Tibial nerve (tissue), 4 donors: ENCODE measurements at regions not wholly inside any gene's neighbourhood (a gene's known extent, or its start where the extent isn't known, plus 50 kb on each side); places are given as distances from the start of the nearest gene placed in this dataset.

ENCODE experiments used
- DNase-seq, 2 donors: peaks; one replicate each; pipeline ENCODE4 v3.0.0-alpha.2; 2019; ENCODE audit warnings: low spot score in 2 of 2
- H3K27ac ChIP-seq, 4 donors: fragments of 200-600 bp; sonication (generic) in 3 of 4; one replicate each; pipeline ENCODE4 v1.5.1; 2017 to 2019; ENCODE audit warnings: mild to moderate bottlenecking in 1 of 4
- H3K27me3 ChIP-seq, 2 donors: fragments of 200-600 bp; sonication (generic) in 1 of 2; one replicate each; pipeline versions ENCODE4 v1.5.1 to v1.6.0; 2017 to 2019
- H3K36me3 ChIP-seq, 3 donors: fragments of 200-600 bp; sonication (generic); one replicate each; pipeline ENCODE4 v1.5.1; 2018 to 2019
- H3K4me1 ChIP-seq, 4 donors: fragments of 200-600 bp; sonication (generic) in 3 of 4; one replicate each; pipeline ENCODE4 v1.5.1; 2017 to 2019
- H3K4me3 ChIP-seq, 4 donors: fragments of 200-600 bp; sonication (generic) in 3 of 4; one replicate each; pipeline ENCODE4 v1.5.1; 2017 to 2019; ENCODE audit warnings: mild to moderate bottlenecking in 1 of 4, moderate library complexity in 1 of 4
- H3K9me3 ChIP-seq, 4 donors: fragments of 200-600 bp; sonication (generic) in 3 of 4; one replicate each; pipeline ENCODE4 v1.5.1; 2017 to 2019
- CTCF ChIP-seq, 5 experiments: fragments of 200-600 bp in 3 of 5; fragments of 450-650 bp in 2 of 5; sonication (generic) in 3 of 5; IDR thresholded peaks; one replicate each; pipeline ENCODE4 v1.5.1; 2016 to 2019; ENCODE audit warnings: antibody characterized with exemption in 5 of 5, mild to moderate bottlenecking in 3 of 5, moderate library complexity in 2 of 5
- EP300 ChIP-seq, 2 donors: sonication (generic); formaldehyde crosslinking; IDR thresholded peaks; one replicate each; pipeline ENCODE4 v1.6.1; 2017; ENCODE audit warnings: antibody characterized with exemption in 2 of 2, mild to moderate bottlenecking in 1 of 2
- POLR2A ChIP-seq, 2 donors: fragments of 450-650 bp; IDR thresholded peaks; one replicate each; pipeline ENCODE4 v1.6.1; 2017; ENCODE audit warnings: antibody characterized with exemption in 2 of 2, mild to moderate bottlenecking in 2 of 2, moderate library complexity in 2 of 2
- WGBS, 2 donors: methylation state at CpG; one replicate each; pipeline ENCODE4 v1.1.5; 2018; 5-methylcytosine and 5-hydroxymethylcytosine counted together

GRCh38 chr3:117407317-117407716 is 697.7 kb downstream of the TUSC7 start:
- Histone ChIP-seq H3K27ac (no peak overlapping the region), H3K4me3 (no peak overlapping the region), H3K27me3 (no peaks in the 10 kb centered on the region), H3K36me3 (no peaks in the 10 kb centered on the region), H3K4me1 (peaks cover 0 to 10% (median 0%) of the 10 kb centered on the region in 4 donors), H3K9me3 (no peaks in the 10 kb centered on the region)
- no peak for TF ChIP-seq EP300 (IDR thresholded peaks at IDR 0.05)
- TF ChIP-seq CTCF (IDR thresholded peaks at IDR 0.05) = no peak
- DNase-seq = no peak

DNA sequence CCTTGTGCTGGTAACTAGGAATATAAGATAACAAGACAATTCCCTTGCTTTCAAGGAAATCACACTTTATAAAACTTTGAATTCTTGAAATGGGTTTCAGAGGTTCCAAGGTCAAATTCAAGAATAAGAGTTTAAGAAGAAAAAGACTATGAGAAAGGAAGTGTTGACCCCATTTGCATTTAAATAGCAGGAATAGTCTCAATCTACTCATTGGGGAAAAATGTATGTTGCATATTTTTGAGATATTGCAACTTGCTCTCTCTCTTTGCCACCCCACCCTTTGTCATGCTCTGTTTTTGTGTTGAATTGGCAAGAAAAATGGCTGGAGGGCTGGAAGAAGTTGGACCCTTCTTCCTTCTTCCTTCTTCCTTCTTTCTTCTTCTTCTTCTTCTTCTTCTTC is 699.2 kb downstream of the TUSC7 start:
- Histone ChIP-seq H3K4me1 (peaks cover 0 to 10% (median 0%) of the 10 kb centered on the region in 4 donors), H3K27ac (no peak overlapping the region), H3K9me3 (no peaks in the 10 kb centered on the region), H3K36me3 (no peaks in the 10 kb centered on the region), H3K27me3 (no peaks in the 10 kb centered on the region), H3K4me3 (no peak overlapping the region)
- TF ChIP-seq EP300 (IDR thresholded peaks at IDR 0.05) (no peak), CTCF (IDR thresholded peaks at IDR 0.05) (no peak), POLR2A (IDR thresholded peaks at IDR 0.05) (no peak)
- no peak for DNase-seq

DNA sequence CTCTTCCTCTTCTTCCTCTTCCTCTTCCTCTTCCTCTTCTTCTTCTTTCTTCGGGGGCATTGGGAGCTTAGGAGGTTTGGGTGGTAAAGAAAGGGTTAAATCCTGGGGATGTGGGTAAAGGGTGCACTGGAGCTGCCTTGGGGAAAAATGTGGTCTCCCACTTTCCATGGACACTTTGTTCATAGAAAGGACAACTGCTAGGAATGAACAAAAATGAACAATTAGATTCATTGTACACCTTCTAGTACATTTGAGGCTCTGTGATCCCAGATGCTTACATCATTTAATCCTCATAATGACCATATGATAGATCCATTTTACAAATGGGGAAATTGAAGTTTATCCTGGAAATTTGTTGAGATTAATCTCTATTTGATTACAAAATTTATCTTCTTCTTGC is 699.7 kb downstream of the TUSC7 start:
- no peak for TF ChIP-seq CTCF (IDR thresholded peaks at IDR 0.05)
- no peak for TF ChIP-seq EP300 (IDR thresholded peaks at IDR 0.05)
- TF ChIP-seq POLR2A (IDR thresholded peaks at IDR 0.05) = no peak
- Histone ChIP-seq H3K27me3 (no peaks in the 10 kb centered on the region), H3K4me1 (peaks cover 0 to 5% (median 0%) of the 10 kb centered on the region in 4 donors), H3K27ac (no peak overlapping the region), H3K36me3 (no peaks in the 10 kb centered on the region), H3K4me3 (no peak overlapping the region), H3K9me3 (no peaks in the 10 kb centered on the region)
- no peak for DNase-seq
- WGBS, 2 donors = 72 to 90% methylated on average over 1 of the region's 1 CpG

- TF ChIP-seq POLR2A (IDR thresholded peaks at IDR 0.05) (no peak), CTCF (IDR thresholded peaks at IDR 0.05) (no peak)
Measured at GRCh38 chr3:117409701-117410459, 700.3 kb downstream of the TUSC7 start.

GRCh38 chr3:117411971-117412370 is 702.4 kb downstream of the TUSC7 start:
- Histone ChIP-seq H3K27me3 (no peaks in the 10 kb centered on the region), H3K4me1 (no peaks in the 10 kb centered on the region), H3K27ac (no peak overlapping the region), H3K4me3 (no peak overlapping the region), H3K9me3 (no peaks in the 10 kb centered on the region), H3K36me3 (no peaks in the 10 kb centered on the region)
- no peak for DNase-seq
- TF ChIP-seq EP300 (IDR thresholded peaks at IDR 0.05) = no peak
- no peak for TF ChIP-seq CTCF (IDR thresholded peaks at IDR 0.05)
- no peak for TF ChIP-seq POLR2A (IDR thresholded peaks at IDR 0.05)
- WGBS, 2 donors = 47 to 59% methylated on average over 4 of the region's 4 CpGs

More at GRCh38 chr3:117409701-117410459, 700.3 kb downstream of the TUSC7 start:
- H3K4me1 ChIP-seq = no peaks in the 10 kb centered on the region
- no peaks in the 10 kb centered on the region for H3K36me3 ChIP-seq
- no peak for DNase-seq
- H3K4me3 ChIP-seq = no peak overlapping the region
- no peaks in the 10 kb centered on the region for H3K27me3 ChIP-seq
- WGBS, 2 donors = 80 to 83% methylated on average over 3 of the region's 3 CpGs
- no peaks in the 10 kb centered on the region for H3K9me3 ChIP-seq
- H3K27ac ChIP-seq = no peak overlapping the region
